ENCODE measurements at regions not wholly inside any gene's neighbourhood (a gene's known extent, or its start where the extent isn't known, plus 50 kb on each side); places are given as distances from the start of the nearest gene placed in this dataset.

GRCh38 chr6:170008294-170008785 is 256.9 kb downstream of the ERMARD start:
- no peak for TF ChIP-seq CTCF (conservative IDR thresholded peaks at IDR 0.05; ENCODE audit: low read depth, low read length)
- no peak for TF ChIP-seq EZH2 (IDR thresholded peaks at IDR 0.05; ENCODE audit: borderline replicate concordance, low read depth, low read length, poor library complexity, severe bottlenecking)
